ENCODE measurements at regions not wholly inside any gene's neighbourhood (a gene's known extent, or its start where the extent isn't known, plus 50 kb on each side); places are given as distances from the start of the nearest gene placed in this dataset.

DNA sequence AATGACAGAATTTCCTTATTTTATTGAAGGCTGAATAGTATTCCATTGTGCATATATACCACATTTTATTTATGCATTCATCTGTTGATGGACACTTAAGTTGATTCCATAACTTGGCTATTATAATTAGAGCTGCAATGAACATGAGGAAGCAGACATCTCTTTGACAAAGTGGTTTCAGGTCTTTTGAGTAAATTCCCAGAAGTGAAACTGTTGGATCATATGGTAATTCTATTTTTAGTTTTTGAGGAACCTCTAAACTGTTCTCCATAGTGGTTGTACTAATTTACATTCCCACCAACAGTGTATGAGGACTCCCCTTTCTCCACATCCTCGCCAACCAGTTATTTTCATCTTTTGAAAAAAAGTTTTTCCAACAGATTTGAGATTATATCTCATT lies 77.5 kb downstream of the TMEM200C start:
- no peaks in the 10 kb centered on the region for H3K9me2 ChIP-seq (ENCODE audit: insufficient read depth)
- H3K4me2 ChIP-seq: no peak overlapping the region
- intact Hi-C loops (cut with micrococcal nuclease; ENCODE audit: unreplicated experiment): no loop called here
- CTCF ChIA-PET: no interaction called here
- no peaks in the 10 kb centered on the region for H3F3A ChIP-seq (ENCODE audit: insufficient read depth, low read depth)
- no peaks in the 10 kb centered on the region for H3K36me3 ChIP-seq (ENCODE audit: low read depth)
- POLR2A ChIA-PET (ENCODE audit: unreplicated experiment): no interaction called here
- H3K27me3 ChIP-seq (ENCODE audit: insufficient read depth, low read depth): no peaks in the 10 kb centered on the region
- TF ChIP-seq, protein P1, sequence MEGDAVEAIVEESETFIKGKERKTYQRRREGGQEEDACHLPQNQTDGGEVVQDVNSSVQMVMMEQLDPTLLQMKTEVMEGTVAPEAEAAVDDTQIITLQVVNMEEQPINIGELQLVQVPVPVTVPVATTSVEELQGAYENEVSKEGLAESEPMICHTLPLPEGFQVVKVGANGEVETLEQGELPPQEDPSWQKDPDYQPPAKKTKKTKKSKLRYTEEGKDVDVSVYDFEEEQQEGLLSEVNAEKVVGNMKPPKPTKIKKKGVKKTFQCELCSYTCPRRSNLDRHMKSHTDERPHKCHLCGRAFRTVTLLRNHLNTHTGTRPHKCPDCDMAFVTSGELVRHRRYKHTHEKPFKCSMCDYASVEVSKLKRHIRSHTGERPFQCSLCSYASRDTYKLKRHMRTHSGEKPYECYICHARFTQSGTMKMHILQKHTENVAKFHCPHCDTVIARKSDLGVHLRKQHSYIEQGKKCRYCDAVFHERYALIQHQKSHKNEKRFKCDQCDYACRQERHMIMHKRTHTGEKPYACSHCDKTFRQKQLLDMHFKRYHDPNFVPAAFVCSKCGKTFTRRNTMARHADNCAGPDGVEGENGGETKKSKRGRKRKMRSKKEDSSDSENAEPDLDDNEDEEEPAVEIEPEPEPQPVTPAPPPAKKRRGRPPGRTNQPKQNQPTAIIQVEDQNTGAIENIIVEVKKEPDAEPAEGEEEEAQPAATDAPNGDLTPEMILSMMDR (conservative IDR thresholded peaks at IDR 0.05): no peak
- no peak for TF ChIP-seq EZH2 (IDR thresholded peaks at IDR 0.05; ENCODE audit: low read depth)
- no peaks in the 10 kb centered on the region for H3K4me1 ChIP-seq (replicated peaks; ENCODE audit: insufficient read depth)
- no peak overlapping the region for H2AFZ ChIP-seq
- DNase-seq: no peak
- H3K27ac ChIP-seq: no peak overlapping the region
- H3K4me3 ChIP-seq: no peak overlapping the region
- H4K20me1 ChIP-seq (ENCODE audit: insufficient read depth): peaks cover 4% of the 10 kb centered on the region; the same call in 1 of the 2 replicates
- no peaks in the 10 kb centered on the region for H3K9me3 ChIP-seq (ENCODE audit: insufficient read depth, low read depth)
- BruUV-seq (replicated peaks): no TSS peak
- no peaks in the 10 kb centered on the region for H3K79me2 ChIP-seq (ENCODE audit: low read depth)

DNA sequence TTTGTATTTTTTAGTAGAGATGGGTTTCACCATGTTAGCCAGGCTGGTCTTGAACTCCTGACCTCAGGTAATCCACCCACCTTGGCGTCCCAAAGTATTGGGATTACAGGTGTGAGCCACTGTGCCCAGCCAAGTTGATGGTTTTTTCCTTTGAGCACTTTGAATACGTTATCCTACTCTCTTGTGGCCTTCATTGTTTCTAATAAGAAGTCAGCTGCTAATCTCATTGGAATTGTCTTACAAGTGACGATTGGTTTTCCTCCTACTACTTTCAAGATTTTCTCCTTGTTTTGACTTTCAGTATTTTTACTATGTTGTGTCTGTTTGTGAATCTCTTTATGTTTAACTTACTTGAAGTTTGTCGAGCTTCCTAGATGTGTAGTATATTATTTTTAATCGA lies 88.5 kb downstream of the TMEM200C start:
- Histone ChIP-seq H3K27me3 (ENCODE audit: insufficient read depth, low read depth) (no peaks in the 10 kb centered on the region), H3K79me2 (ENCODE audit: low read depth) (no peaks in the 10 kb centered on the region), H3K4me1 (replicated peaks; ENCODE audit: insufficient read depth) (no peaks in the 10 kb centered on the region), H3F3A (ENCODE audit: insufficient read depth, low read depth) (no peaks in the 10 kb centered on the region), H2AFZ (no peak overlapping the region), H3K4me3 (no peak overlapping the region), H3K9me3 (ENCODE audit: insufficient read depth, low read depth) (no peaks in the 10 kb centered on the region), H3K4me2 (no peak overlapping the region), H3K36me3 (ENCODE audit: low read depth) (no peaks in the 10 kb centered on the region), H3K27ac (no peak overlapping the region), H4K20me1 (ENCODE audit: insufficient read depth) (no peaks in the 10 kb centered on the region), H3K9me2 (ENCODE audit: insufficient read depth) (no peaks in the 10 kb centered on the region)
- BruUV-seq (replicated peaks): no TSS peak
- ChIA-PET POLR2A (ENCODE audit: unreplicated experiment) (no interaction called here), CTCF (no interaction called here)
- intact Hi-C loops (cut with micrococcal nuclease; ENCODE audit: unreplicated experiment): no loop called here
- TF ChIP-seq, protein P1 (conservative IDR thresholded peaks at IDR 0.05): no peak
- TF ChIP-seq EZH2 (IDR thresholded peaks at IDR 0.05; ENCODE audit: low read depth): no peak
- DNase-seq: no peak

DNA sequence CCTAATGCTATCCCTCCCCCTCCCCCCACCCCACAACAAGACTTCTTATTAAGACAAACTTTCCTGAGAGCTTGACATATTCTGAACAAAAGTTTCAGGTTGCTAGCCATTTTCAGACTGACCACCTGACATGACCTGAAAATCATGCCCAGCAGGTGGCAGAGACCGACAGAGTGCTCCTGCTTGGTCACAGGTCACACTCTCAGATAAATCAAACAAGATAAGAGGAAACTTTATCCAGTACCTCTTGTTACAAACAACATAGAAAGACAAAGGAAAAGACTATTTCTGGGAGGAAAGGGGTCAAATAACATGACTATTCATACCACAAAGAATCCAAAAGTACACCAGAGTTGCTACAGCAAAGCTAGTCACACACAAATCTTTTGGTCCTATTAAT lies 107.4 kb downstream of the TMEM200C start:
- ChIA-PET POLR2A (ENCODE audit: unreplicated experiment) (no interaction called here), CTCF (no interaction called here)
- no peaks in the 10 kb centered on the region for H3K4me1 ChIP-seq (replicated peaks; ENCODE audit: insufficient read depth)
- H3K79me2 ChIP-seq (ENCODE audit: low read depth): no peaks in the 10 kb centered on the region
- H3K36me3 ChIP-seq (ENCODE audit: low read depth): no peaks in the 10 kb centered on the region
- H3F3A ChIP-seq (ENCODE audit: insufficient read depth, low read depth): no peaks in the 10 kb centered on the region
- BruUV-seq (replicated peaks): no TSS peak
- no peaks in the 10 kb centered on the region for H4K20me1 ChIP-seq (ENCODE audit: insufficient read depth)
- no peak overlapping the region for H2AFZ ChIP-seq
- H3K9me3 ChIP-seq (ENCODE audit: insufficient read depth, low read depth): no peaks in the 10 kb centered on the region
- TF ChIP-seq, protein P1 (conservative IDR thresholded peaks at IDR 0.05): no peak
- no peak for TF ChIP-seq EZH2 (IDR thresholded peaks at IDR 0.05; ENCODE audit: low read depth)
- DNase-seq: no peak
- H3K27me3 ChIP-seq (ENCODE audit: insufficient read depth, low read depth): no peaks in the 10 kb centered on the region
- intact Hi-C loops (cut with micrococcal nuclease; ENCODE audit: unreplicated experiment): no loop called here
- H3K4me3 ChIP-seq: no peak overlapping the region
- no peaks in the 10 kb centered on the region for H3K9me2 ChIP-seq (ENCODE audit: insufficient read depth)
- no peak overlapping the region for H3K4me2 ChIP-seq
- H3K27ac ChIP-seq: no peak overlapping the region
